Central memory CD4-positive, alpha-beta T cell (primary cell): ENCODE measurements at regions not wholly inside any gene's neighbourhood (a gene's known extent, or its start where the extent isn't known, plus 50 kb on each side); places are given as distances from the start of the nearest gene placed in this dataset.
"Not testable (repeated sequence)": the region's sequence is repeated elsewhere in the genome, so short reads cannot be mapped to it uniquely, and the experiment has no call there.

ENCODE experiments used
- DNase-seq: peaks from one replicate; pipeline ENCODE4 v3.0.0; 2022

DNA sequence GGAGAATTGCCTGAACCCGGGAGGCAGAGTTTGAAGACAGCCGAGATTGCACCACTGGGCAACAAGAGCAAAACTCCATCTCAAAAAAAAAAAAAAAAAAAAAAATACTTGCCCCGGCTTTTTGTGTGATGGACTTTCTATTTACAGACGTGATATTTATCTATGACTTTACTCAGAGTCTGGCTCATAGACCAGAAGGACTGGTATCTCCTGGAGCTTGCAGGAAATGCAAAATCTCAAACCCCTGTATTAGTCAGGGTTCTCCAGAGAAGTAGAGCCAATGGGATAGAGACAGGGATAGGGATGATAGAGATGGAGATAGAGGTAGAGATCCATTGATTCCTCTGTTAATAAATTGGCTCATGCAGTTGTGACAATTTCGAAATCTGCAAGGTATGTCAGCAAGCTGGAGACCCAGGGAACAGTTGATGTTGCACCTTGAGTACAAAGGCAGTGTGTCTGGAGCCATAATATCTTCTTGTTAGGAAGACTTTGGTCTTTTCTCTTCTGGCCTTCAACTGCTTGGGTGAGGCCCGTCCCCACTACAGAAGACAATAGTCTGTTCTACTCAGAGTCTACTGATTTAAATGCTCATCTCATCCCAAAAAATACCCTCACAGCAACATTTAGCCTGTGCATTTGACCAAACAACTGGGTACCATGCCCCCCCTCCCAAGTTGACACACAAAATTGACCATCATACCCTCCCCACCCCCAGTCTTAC lies 195.4 kb upstream of the MSX2 start:
- DNase-seq: no peak

DNA sequence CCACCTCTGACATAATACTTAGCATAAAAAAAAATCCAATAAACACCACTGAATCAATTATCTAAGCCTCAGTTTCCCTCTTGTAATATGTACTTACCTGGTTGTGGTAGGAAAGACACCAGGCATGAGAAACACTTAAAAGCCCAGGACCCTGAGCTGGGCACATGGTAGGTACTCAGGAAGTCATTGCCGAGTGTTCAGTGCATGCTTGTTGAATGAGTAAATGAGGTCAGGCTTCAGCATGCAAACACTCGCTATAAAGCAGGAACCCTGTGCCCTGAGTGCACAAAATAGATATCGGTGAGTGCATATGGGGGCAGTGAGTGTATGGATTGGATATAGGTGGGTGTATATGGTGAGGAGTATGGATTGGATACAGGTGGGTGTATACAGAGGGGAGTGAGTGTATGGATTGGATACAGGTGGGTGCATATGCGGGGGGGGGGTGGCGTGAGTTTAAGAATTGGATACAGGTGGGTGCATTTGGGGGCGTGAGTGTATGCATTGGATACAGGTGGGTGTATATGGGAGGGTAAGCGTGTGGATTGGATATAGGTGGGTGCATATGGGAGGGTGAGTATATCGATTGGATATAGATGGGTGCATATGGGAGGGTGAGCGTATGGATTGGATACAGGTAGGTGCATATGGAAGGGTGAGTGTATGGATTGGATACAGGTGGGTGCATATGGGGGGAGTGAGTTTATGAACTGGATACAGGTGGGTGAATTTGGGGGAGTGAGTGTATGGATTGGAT lies 194.3 kb upstream of the MSX2 start:
- no peak for DNase-seq

DNA sequence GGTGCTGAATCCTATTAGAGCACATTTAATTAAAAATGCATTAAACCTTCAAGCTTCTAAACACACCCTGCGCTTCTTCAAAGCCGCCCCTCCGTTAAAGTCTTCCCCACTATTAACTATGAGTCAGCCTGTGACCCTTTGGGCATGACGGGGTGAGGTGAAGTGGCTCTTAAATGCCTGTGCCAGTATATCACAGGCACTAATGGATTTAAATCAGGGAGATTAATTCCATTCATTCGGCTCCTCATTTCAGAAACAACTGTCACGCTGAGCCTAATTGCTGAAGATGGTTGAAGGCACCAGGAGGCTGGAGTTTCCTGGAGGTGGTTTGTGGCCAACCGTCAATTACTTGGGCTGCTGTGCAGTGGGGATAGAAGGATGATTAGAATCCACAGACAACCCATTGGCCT lies 192.6 kb upstream of the MSX2 start:
- DNase-seq: no peak

DNA sequence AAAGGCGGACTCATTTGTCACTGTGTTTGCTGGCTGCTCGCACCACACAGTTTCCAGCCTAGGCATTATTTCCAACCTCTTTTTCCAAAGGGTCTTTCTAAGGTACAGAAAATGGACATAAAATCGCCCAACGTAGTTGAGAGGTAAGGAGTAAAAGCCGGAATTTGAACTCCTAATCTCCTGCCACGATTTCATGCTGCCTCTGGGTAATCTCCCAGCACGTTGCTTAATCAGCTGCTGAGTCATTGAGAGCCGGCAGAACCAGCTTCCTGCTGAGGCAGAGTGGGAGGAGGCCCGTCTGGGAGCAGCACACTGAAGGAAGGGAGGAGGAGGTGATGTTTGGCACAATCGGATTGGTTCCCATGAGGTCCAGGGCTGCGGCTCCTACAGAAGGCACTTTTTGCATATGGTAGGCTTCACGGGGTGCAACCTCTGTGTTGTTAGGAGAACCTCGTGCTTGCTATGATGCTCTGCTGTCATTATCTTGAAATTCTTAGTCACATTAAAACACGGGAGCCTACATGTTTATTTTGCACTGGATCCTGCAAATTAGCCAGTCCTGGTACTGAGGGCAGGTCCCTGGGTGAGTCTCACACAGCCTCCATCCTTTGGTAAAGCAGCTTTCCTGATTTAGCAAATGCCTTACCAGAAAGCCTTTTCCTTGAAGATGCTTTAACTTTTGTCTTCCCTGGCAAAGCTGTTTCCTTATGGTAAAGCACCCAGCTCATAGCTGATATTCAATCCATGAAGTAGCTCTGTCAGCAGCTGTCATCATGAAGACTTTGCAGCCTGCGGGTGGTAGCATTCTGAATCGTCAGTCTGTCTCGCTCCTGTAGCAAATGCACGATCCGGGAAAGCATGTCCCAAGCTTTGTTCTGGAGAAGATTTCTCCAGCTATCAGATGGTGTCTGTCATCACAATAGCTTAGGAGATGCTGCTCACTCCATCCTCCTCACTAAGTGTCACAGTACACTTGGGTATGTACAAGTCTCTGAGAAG lies 191.6 kb upstream of the MSX2 start:
- no peak for DNase-seq

DNA sequence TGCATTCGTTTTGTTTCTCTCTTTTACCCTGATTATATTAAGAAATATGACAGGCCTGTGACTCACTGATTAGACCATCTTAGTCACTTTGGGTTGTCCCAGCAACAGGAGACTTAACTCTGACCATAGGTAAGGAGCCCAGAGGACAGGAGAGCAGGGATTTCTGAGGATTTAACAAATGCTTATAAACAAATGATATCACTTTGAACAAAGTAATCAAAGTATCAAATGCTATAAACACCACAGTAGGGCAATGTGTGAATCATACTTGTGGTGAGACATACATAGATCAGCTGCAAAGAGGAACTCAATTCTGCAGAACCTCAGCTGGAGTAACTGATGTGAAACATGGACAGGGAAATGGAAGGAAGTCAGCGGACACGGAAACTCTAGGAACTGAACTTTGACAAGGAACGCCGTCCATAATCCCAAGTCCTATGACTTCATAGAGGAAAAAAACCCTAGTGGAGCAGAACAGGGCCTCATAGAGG lies 190.6 kb upstream of the MSX2 start:
- no peak for DNase-seq

DNA sequence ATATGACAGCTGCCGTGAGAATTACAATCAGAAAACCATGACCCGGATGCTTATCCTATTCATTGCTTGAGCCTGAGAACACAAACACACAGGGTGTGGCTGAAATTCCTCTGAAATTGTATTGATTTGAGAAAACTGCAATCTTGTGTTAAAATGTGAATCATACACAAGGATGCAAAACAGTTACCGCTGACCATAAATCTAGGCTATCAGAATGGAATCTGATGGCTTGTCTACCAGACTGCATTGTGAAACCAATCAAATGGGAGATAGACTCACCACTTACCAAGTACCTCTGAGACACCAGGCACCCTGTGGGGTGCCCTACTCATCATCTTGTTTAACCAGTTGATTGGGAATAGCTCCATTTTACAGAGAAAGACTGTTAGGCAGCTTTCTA lies 188.7 kb upstream of the MSX2 start:
- no peak for DNase-seq

DNA sequence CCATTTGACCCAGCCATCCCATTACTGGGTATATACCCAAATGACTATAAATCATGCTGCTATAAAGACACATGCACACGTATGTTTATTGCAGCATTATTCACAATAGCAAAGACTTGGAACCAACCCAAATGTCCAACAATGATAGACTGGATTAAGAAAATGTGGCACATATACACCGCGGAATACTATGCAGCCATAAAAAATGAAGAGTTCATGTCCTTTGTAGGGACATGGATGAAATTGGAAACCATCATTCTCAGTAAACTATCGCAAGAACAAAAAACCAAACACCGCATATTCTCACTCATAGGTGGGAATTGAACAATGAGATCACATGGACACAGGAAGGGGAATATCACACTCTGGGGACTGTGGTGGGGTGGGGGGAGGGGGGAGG lies 184.6 kb upstream of the MSX2 start:
- DNase-seq: not testable (repeated sequence)

DNA sequence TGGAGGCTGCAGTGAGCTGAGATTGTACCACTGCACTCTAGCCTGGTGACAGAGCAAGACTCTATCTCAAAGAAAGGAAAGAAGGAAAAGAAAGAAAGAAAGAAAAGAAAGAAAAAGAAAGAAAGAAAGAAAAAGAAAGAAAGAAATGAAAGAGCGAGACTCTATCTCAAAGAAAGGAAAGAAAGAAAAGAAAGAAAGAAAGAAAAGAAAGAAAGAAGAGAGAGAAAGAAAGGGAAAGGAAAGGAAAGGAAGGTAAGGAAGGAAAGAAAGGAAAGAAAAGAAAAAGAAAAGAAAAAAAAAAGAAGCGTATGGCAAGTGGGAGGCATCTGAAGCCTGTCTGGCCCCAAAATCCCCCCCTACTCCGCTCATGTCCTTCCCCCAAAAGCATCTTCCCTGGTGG lies 182.3 kb upstream of the MSX2 start:
- DNase-seq: no peak

DNA sequence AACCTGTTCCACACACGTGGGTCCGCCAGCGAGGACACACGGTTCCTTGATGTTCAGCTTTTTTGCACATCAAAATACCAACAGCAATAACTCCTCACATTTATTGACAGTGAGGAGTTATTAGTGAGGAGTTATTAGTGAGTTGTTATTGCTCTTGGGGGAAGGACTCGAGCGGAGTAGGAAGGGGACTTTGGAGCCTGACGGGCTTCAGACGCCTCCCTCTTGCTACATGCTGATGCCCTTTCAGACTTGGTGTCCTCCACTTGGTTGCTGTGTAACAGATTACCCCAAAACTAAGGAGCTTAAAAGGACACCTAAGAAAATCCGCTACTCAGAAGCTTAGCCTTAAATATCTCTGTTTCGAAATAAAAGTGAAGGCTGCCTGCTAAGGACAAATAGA lies 181.9 kb upstream of the MSX2 start:
- no peak for DNase-seq

DNA sequence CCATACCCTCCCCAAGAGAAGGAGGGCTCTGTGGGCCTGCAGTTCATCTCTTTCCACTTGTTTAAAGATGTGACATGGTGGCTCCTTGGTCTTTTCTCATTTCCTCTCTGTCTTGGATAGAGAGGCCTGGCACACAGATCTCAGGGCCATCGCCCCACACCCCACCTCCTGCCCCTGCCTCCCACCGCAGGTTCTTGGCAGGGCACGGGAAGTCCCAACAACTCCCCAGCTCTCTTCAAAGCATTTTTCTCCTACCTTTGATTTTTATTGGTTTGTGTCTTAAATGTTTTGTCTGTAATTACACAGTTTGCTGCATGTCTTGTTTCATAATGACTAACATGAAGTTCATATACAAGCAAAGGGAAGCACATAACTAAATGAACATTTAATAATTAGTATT lies 178.5 kb upstream of the MSX2 start:
- DNase-seq: no peak

DNA sequence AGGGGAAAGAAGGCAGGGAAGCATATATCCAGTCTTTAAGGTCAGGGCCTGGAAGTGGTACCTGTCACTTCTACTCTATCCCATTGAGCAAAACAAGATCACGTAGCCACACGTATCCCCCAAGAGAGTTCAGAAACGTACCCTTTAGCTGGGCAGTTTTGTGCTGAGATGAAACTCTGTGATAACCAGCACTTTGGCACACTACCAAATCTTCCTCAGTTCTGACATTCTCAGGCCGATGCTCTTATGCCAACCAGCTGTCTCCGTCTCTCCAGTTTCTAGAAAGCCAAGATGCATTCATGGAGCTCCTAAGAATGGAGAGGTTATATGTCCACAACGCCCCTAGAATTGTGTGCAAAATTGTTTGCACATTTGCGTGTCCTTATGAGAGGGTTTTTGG lies 176.6 kb upstream of the MSX2 start:
- no peak for DNase-seq

DNA sequence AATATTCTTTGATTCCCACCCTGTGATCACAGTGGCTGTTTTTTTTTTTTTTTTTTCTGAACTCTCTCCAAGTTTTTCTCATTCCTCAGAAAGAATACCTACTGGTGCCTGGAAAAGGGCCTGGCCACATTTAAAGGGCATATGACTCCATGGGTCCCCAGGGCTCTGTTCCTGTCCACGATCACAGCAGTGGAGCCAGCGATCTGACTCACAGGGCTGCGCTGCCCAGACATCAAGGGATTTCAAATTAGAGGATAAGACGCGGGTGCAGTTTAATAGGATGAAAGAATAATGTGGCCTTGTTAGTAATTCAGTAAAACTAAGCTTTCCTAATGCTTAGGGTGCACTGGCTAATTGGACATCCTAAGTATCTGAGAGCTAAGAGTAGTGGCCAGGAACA lies 175.1 kb upstream of the MSX2 start:
- DNase-seq: no peak

DNA sequence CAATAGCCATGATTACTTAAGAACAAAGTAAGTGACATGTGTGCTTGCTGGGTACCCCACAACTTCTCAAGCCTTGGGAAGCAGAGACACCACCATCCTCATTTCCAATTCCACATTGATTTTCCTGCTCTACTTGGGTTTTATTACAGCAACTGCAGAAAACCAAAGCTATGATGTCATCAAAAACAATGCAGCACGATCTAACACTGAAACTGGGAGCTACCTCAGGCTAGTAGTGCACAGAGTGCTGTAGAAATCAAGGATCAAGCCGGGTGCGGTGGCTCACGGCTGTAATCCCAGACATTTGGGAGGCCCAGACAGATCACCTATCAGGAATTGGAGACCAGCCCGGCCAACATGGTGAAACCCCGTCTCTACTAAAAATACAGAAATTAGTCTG lies 174.4 kb upstream of the MSX2 start:
- no peak for DNase-seq

DNA sequence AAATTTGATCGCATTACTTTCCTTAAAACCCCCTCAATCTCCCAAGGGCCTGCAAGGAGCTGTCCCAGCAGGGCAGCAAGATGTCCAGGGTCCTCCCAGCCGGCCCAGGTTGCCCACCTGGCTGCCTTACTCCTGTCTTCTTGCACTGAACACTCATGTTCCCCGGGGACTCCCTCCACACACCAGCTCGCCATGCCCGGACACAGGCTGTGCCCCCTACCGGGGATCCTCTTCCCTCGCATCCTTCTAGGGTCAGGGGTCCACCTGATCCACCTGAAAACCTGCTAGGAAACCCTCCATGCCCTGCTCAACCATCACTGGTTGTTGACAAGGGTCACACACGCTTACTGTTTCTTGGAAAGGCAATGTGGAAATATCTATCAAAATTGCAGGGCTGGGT lies 172.0 kb upstream of the MSX2 start:
- no peak for DNase-seq

DNA sequence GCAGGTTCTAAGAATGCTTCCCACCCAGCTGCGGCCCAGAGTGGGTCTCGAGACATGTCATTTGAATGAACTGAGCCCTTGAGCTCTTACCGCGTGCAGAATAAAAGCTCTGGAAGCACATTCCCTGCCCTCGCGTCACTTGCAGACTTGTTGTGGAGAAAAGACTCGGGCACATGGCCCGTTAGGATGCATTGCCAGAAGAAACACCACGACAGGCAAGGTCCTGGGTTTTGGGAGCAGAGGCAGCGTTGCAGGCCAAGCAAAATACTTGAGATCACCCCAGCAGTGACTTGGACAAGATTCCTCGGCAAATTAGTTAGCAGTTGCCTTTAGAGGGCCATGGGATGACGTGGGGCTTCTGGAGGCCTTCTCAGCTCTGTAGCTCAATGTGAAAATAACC lies 170.8 kb upstream of the MSX2 start:
- DNase-seq: no peak

DNA sequence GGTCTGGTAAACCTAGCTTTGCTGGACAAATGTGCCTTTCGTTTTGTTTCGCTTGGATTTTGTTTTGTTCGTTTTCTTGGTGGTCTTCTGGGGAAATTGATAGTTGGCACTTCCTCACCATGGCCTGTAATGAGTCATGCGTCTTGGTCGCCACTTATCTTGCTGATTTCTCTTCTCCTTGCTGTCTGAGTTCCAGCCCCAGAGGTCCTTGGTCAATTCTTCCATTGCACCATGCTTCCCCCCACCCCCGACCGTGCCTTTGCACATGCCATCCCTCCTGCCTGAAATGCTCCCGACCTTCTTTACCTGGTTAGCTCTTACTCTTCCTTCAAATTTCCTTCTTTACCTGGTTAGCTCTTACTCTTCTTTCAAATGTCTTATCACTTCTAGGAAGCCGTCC lies 168.7 kb upstream of the MSX2 start:
- DNase-seq: no peak

DNA sequence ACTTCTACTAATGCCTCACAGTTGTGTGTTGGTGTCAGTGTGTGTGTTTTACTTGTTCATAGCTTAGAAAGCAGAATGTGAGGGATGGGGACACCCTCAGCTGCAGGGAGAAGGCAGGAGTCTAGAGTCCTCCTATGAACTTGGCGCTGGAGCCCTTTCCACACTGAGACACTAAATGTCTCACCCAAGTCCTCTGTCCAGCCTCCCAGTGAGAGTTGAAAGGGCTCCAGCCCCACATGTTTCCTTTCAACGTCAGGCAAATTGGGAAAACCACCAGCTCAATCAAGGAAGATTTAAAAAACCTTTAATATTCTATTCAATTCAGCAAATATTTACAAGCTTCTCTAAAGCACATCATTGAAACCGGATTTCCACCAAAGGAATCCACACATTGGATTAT lies 167.6 kb upstream of the MSX2 start:
- no peak for DNase-seq

DNA sequence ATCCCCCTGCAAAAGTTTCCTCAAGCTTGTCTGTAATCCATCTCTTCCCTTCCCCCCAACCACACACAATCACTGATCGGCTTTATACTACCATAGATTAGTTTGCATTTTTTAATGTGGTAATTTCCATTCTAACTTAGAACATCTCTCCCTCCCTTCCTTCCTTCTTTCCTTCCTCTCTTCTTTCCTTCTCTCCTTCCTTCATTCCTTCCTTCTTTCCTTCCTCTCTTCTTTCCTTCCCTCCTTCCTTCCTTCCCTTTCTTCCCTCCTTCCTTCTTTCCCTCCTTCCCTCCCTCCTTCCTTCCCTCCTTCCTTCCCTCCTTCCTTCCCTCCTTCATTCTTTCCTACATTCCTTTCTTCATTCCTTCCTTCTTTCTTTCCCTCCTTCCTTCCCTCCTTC lies 166.2 kb upstream of the MSX2 start:
- no peak for DNase-seq

DNA sequence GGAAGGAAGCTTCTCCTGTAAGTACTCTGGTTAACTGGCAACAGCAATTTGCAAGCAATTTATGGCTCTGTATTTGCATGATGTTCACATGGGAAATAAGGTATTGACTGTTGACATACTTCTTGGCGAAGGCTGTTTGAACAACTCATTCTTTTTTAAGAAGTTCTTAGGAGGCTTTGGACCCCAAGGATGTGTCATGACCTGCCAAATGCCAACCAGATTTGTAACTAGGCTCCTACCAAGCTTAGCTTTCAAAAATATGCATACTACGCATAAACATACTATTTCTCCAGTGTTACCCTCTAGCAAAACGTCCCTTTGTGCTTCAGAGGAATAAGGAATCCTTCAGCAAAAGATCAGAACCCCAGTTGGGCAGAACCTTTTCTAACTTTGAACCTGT lies 165.2 kb upstream of the MSX2 start:
- DNase-seq: no peak

DNA sequence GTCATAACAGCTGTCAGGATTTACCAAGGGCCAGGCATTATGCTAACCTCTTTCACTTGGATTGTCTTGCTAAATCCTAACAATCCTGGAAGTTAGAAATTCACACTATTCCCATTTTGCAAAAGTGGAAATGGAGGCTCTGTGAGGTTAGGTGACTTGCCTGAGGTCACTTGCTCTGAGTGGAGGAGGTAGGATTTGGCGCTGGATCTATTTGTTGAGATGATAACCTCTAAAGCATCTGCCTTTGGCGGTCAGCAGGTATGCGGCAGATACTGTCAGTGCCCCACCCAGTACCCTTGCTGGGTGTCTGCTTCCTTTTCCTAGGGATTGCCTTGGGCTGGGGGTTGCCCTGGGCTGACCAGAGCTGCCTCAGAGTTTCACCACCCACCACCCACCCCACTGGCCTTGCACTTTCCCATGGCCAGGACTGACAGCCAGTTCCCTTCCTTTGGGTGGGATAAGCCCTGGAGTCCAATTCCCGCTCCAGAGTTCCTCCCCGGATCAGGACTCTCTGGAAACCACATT lies 164.8 kb upstream of the MSX2 start:
- DNase-seq: no peak

DNA sequence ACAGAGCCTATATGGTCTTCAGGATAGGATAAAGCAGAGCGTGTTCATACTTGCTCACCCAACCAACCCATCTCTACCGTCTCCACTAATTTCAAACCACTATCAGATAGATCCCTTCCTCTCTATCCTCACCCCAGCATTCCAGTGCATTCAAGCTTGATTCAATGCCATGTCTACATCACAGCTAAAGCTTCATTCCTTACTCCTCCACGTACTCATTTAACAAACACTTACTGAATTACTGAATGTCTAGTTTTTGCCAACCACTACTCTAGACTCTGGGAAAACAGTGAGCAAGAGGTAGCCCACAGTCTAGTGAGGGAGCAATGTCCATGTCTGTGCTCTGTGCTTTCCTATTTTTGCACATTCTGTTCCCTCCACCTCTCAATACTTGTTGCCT lies 163.5 kb upstream of the MSX2 start:
- no peak for DNase-seq

DNA sequence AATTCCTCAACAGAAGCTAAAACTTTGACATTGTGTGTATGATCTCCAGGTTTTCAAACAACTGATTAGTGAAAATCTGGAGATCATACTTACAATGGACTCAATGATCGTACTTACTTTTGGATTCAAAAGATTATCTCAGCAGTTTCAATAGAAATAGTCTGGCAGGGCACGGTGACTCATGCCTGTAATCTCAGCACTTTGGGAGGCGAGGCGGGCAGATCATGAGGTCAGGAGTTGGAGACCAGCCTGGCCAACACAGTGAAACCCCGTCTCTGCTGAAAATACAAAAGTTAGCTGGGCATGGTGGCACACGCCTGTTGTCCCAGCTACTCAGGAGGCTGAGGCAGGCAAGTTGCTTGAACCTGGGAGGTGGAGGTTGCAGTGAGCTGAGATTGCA lies 161.3 kb upstream of the MSX2 start:
- not testable (repeated sequence) for DNase-seq

DNA sequence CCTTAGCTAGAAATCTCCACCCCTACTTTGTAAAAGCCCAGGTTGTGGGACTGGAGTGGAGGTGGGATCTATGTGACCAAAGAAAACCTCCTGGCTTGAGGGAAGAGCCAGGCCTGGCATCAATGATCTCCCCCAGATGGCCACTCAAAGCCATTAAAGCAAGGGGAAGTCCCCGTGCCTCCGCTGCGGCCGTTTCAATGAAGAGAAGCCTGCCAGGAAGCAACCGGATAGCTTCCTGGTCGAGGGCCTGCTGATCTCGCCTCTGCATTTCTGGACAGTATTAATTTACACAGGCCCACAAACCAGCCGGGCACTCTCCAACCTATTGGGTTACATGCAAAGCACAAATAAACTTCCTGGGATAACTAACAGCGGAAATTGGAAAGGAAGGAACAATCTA lies 160.5 kb upstream of the MSX2 start:
- no peak for DNase-seq
